HEK293 (cell line): ENCODE measurements at regions not wholly inside any gene's neighbourhood (a gene's known extent, or its start where the extent isn't known, plus 50 kb on each side); places are given as distances from the start of the nearest gene placed in this dataset.

ENCODE experiments used
- CTCF ChIA-PET: fragments of 350-600 bp; formaldehyde crosslinking; extraction: SDS; loops from one replicate; lab custom pipeline; 2021; ENCODE audit warnings: antibody characterized with exemption; lab: Yijun Ruan, JAX
- POLR2A ChIA-PET: fragments of 300-600 bp; formaldehyde crosslinking; extraction: SDS; loops from one replicate; lab custom pipeline; 2020; ENCODE audit warnings: antibody characterized with exemption, inconsistent platforms; lab: Yijun Ruan, JAX
- H3K27ac ChIP-seq: fragments of 200-500 bp; sonication (Bioruptor generic); 2 replicates; pipeline ENCODE4 v1.5.1; 2014; ENCODE audit warnings: low read depth, low read length, control low read depth, inconsistent platforms; ENCODE audit errors: extremely low read depth
- H3K36me3 ChIP-seq, 2 experiments: fragments of 200-500 bp in 1 of 2; sonication (Bioruptor generic) in 1 of 2; 1 replicate in 1 of 2; 2 replicates in 1 of 2; pipeline ENCODE4 v1.5.1; 2014 to 2017; ENCODE audit warnings: inconsistent platforms in 2 of 2, low read length in 2 of 2; ENCODE audit not compliant: control insufficient read depth in 2 of 2, insufficient read depth in 1 of 2
- H3K4me1 ChIP-seq: fragments of 200-500 bp; sonication (Bioruptor generic); 2 replicates; pipeline ENCODE4 v1.5.1; 2014; ENCODE audit warnings: mild to moderate bottlenecking, low read length, inconsistent platforms; ENCODE audit not compliant: control insufficient read depth, insufficient read depth
- H3K4me3 ChIP-seq: 2 replicates; pipeline ENCODE4 v1.5.1; 2011; ENCODE audit warnings: low read depth, mild to moderate bottlenecking, control low read depth, low read length, moderate library complexity
- H3K9me3 ChIP-seq: fragments of 200-500 bp; sonication (Bioruptor generic); 2 replicates; pipeline ENCODE4 v1.5.1; 2014; ENCODE audit warnings: low read depth, low read length, inconsistent platforms; ENCODE audit not compliant: control insufficient read depth, insufficient read depth
- HOXD13 ChIP-seq: sonication (generic); formaldehyde crosslinking; IDR thresholded peaks from 2 replicates; pipeline ENCODE4 v1.8.0; 2022; ENCODE audit warnings: missing genetic modification reagents, borderline replicate concordance
- PRDM1 ChIP-seq: fragments of 450-650 bp; formaldehyde crosslinking; IDR thresholded peaks from 2 replicates; pipeline ENCODE4; 2016; ENCODE audit warnings: missing biosample characterization, missing genetic modification characterization
- SP2 ChIP-seq: fragments of 450-650 bp; formaldehyde crosslinking; IDR thresholded peaks from 2 replicates; pipeline ENCODE4 v1.5.1; 2016; ENCODE audit warnings: missing biosample characterization, missing genetic modification characterization
- SP7 ChIP-seq: fragments of 450-650 bp; formaldehyde crosslinking; IDR thresholded peaks from 2 replicates; pipeline ENCODE4 v1.5.1; 2016; ENCODE audit warnings: missing biosample characterization, missing genetic modification characterization
- WT1 ChIP-seq: fragments of 450-650 bp; formaldehyde crosslinking; IDR thresholded peaks from 2 replicates; pipeline ENCODE4 v1.5.1; 2016; ENCODE audit warnings: missing biosample characterization, missing genetic modification characterization
- ZBTB10 ChIP-seq: fragments of 450-650 bp; formaldehyde crosslinking; IDR thresholded peaks from 2 replicates; pipeline ENCODE4 v1.5.1; 2016; ENCODE audit warnings: missing biosample characterization, missing genetic modification characterization
- ZFP37 ChIP-seq: fragments of 450-650 bp; formaldehyde crosslinking; IDR thresholded peaks from 2 replicates; pipeline ENCODE4 v1.5.1; 2016; ENCODE audit warnings: missing biosample characterization, missing genetic modification characterization
- ZIC2 ChIP-seq: fragments of 450-650 bp; formaldehyde crosslinking; IDR thresholded peaks from 2 replicates; pipeline ENCODE4 v1.5.1; 2016; ENCODE audit warnings: missing biosample characterization, missing genetic modification characterization
- ZNF341 ChIP-seq: fragments of 450-650 bp; formaldehyde crosslinking; IDR thresholded peaks from 2 replicates; pipeline ENCODE4; 2016; ENCODE audit warnings: low read depth, missing biosample characterization, missing genetic modification characterization
- ZNF600 ChIP-seq: fragments of 450-650 bp; formaldehyde crosslinking; IDR thresholded peaks from 2 replicates; pipeline ENCODE4 v1.5.1; 2016; ENCODE audit warnings: missing biosample characterization, missing genetic modification characterization
- ZNF704 ChIP-seq: fragments of 450-650 bp; formaldehyde crosslinking; IDR thresholded peaks from 2 replicates; pipeline ENCODE4 v1.5.1; 2016; ENCODE audit warnings: missing biosample characterization, missing genetic modification characterization
- ZNF747 ChIP-seq: fragments of 450-650 bp; formaldehyde crosslinking; IDR thresholded peaks from 2 replicates; pipeline ENCODE4 v1.5.1; 2016; ENCODE audit warnings: missing biosample characterization, missing genetic modification characterization
- ZNF777 ChIP-seq: fragments of 450-650 bp; formaldehyde crosslinking; IDR thresholded peaks from 2 replicates; pipeline ENCODE4 v1.5.1; 2017; ENCODE audit warnings: missing biosample characterization, missing genetic modification characterization, borderline replicate concordance
- ZNF837 ChIP-seq: fragments of 450-650 bp; formaldehyde crosslinking; IDR thresholded peaks from 2 replicates; pipeline ENCODE4 v1.5.1; 2016; ENCODE audit warnings: missing biosample characterization, missing genetic modification characterization
- ZSCAN16 ChIP-seq: fragments of 450-650 bp; formaldehyde crosslinking; IDR thresholded peaks from 2 replicates; pipeline ENCODE4 v1.5.1; 2016; ENCODE audit warnings: missing biosample characterization, missing genetic modification characterization
- ZSCAN18 ChIP-seq: fragments of 450-650 bp; formaldehyde crosslinking; IDR thresholded peaks from 2 replicates; pipeline ENCODE4 v1.5.1; 2016; ENCODE audit warnings: missing biosample characterization, missing genetic modification characterization

GRCh38 chrX:69317721-69318120 lies 152.5 kb upstream of the PJA1 start:
- H3K4me1 ChIP-seq: no peaks in the 10 kb centered on the region
- POLR2A ChIA-PET: no interaction called here
- TF ChIP-seq SP7 (tag by site-specific recombination) (no peak), ZNF837 (tag by site-specific recombination) (no peak), ZSCAN16 (tag by site-specific recombination) (no peak), ZBTB10 (tag by site-specific recombination) (no peak), ZNF704 (tag by site-specific recombination) (no peak), SP2 (tag by site-specific recombination) (no peak), ZNF777 (tag by site-specific recombination) (no peak), ZNF747 (no peak), HOXD13 (CRISPR knock-in tag) (no peak), ZFP37 (tag by site-specific recombination) (no peak)
- CTCF ChIA-PET: interaction anchor here (0.7 kb wide), 1 partner anchor 1086 kb away, joined by 3 read pairs; no protein-coding TSS in a partner anchor
- H3K4me3 ChIP-seq: no peak overlapping the region
- no peaks in the 10 kb centered on the region for H3K36me3 ChIP-seq
- H3K9me3 ChIP-seq: no peaks in the 10 kb centered on the region
- H3K27ac ChIP-seq: no peak overlapping the region

- TF ChIP-seq ZNF341 (tag by site-specific recombination): peak; percentile 37; the same call in 1 of the 2 replicates
- TF ChIP-seq ZIC2: peak; percentile 34; the same call in 1 of the 2 replicates
- no peak for TF ChIP-seq ZNF600 (tag by site-specific recombination)
- Histone ChIP-seq H3K9me3 (no peaks in the 10 kb centered on the region), H3K27ac (no peak overlapping the region), H3K4me3 (no peak overlapping the region), H3K4me1 (no peaks in the 10 kb centered on the region), H3K36me3 (no peaks in the 10 kb centered on the region)
- CTCF ChIA-PET: no interaction called here
- POLR2A ChIA-PET: interaction anchor here (0.7 kb wide), 1 partner anchor 487 kb away, joined by 4 read pairs; no protein-coding TSS in a partner anchor
These were observed 149.4 kb upstream of the PJA1 start for GRCh38 chrX:69314436-69315348.

- no peaks in the 10 kb centered on the region for H3K4me1 ChIP-seq
- no peaks in the 10 kb centered on the region for H3K9me3 ChIP-seq
- no peaks in the 10 kb centered on the region for H3K36me3 ChIP-seq
- no peak for TF ChIP-seq ZSCAN18 (tag by site-specific recombination)
- peak; percentile 71 for TF ChIP-seq WT1 (tag by site-specific recombination)
- TF ChIP-seq PRDM1 (tag by site-specific recombination): 0 out of 2 replicates have a peak, but pooled peaks have one; percentile 37
- peak; percentile 48 for TF ChIP-seq ZNF341 (tag by site-specific recombination)
- POLR2A ChIA-PET: interaction anchor here (0.7 kb wide), 1 partner anchor 486 kb away, joined by 4 read pairs; no protein-coding TSS in a partner anchor
- no peak overlapping the region for H3K4me3 ChIP-seq
- no peak overlapping the region; the same call in 1 of the 2 replicates for H3K27ac ChIP-seq
- CTCF ChIA-PET: no interaction called here
These were observed 148.5 kb upstream of the PJA1 start for GRCh38 chrX:69313617-69314290.
